ENCODE measurements at regions not wholly inside any gene's neighbourhood (a gene's known extent, or its start where the extent isn't known, plus 50 kb on each side); places are given as distances from the start of the nearest gene placed in this dataset.

DNA sequence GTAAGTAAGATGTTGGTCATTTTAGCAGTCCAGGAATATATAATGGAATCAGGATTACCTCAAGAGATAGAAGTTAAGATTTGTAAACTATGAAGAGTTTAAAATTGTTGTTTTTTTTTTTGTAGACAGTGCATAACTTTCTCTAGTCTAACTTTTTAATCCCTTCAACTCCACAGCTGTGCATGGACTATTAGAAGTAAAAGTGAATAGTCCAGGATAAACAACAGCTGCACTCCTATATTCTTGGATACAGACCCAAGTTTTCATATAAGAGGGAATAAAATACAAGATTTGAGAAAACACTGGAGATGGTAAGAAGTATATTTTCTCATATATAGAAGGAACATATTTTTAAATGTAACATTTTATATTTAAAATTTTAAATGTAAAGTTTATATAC, 1509.9 kb downstream of the SLITRK5 start:
- Histone ChIP-seq H3K4me2 (ENCODE audit: low read length) (no peak overlapping the region), H3K27ac (ENCODE audit: low read depth, low read length) (no peak overlapping the region), H4K20me1 (ENCODE audit: control insufficient read depth, insufficient read depth, low read depth, low read length) (no peaks in the 10 kb centered on the region), H3F3A (ENCODE audit: control insufficient read depth, insufficient read depth) (no peaks in the 10 kb centered on the region), H3K79me2 (ENCODE audit: control insufficient read depth, low read length) (no peaks in the 10 kb centered on the region), H3K36me3 (ENCODE audit: control insufficient read depth, low read length) (no peaks in the 10 kb centered on the region), H3K27me3 (ENCODE audit: control insufficient read depth, low read length) (no peaks in the 10 kb centered on the region), H3K4me3 (ENCODE audit: low read length) (no peak overlapping the region), H3K4me1 (ENCODE audit: control insufficient read depth, low read length) (no peaks in the 10 kb centered on the region), H3K9me2 (replicated peaks; ENCODE audit: control insufficient read depth, low read length) (no peaks in the 10 kb centered on the region), H3K9me3 (ENCODE audit: control insufficient read depth, insufficient read depth, low read length) (peaks cover 7% of the 10 kb centered on the region; the same call in 1 of the 2 replicates)
- TF ChIP-seq EZH2phosphoT487 (IDR thresholded peaks at IDR 0.05; ENCODE audit: borderline replicate concordance, low read length) (no peak), CTCF (IDR thresholded peaks at IDR 0.05; ENCODE audit: low read depth, low read length, poor library complexity, severe bottlenecking) (no peak)

GRCh38 chr13:89199138-89199537, 1528.0 kb downstream of the SLITRK5 start:
- Histone ChIP-seq H3F3A (ENCODE audit: control insufficient read depth, insufficient read depth) (no peaks in the 10 kb centered on the region), H3K27me3 (ENCODE audit: control insufficient read depth, low read length) (no peaks in the 10 kb centered on the region), H3K9me2 (replicated peaks; ENCODE audit: control insufficient read depth, low read length) (no peaks in the 10 kb centered on the region), H3K27ac (ENCODE audit: low read depth, low read length) (no peak overlapping the region), H3K36me3 (ENCODE audit: control insufficient read depth, low read length) (no peaks in the 10 kb centered on the region), H4K20me1 (ENCODE audit: control insufficient read depth, insufficient read depth, low read depth, low read length) (no peaks in the 10 kb centered on the region), H3K4me2 (ENCODE audit: low read length) (no peak overlapping the region), H3K4me3 (ENCODE audit: low read length) (no peak overlapping the region), H3K9me3 (ENCODE audit: control insufficient read depth, insufficient read depth, low read length) (no peaks in the 10 kb centered on the region), H3K4me1 (ENCODE audit: control insufficient read depth, low read length) (no peaks in the 10 kb centered on the region), H3K79me2 (ENCODE audit: control insufficient read depth, low read length) (no peaks in the 10 kb centered on the region)
- TF ChIP-seq EZH2phosphoT487 (IDR thresholded peaks at IDR 0.05; ENCODE audit: borderline replicate concordance, low read length) (no peak), CTCF (IDR thresholded peaks at IDR 0.05; ENCODE audit: low read depth, low read length, poor library complexity, severe bottlenecking) (no peak)

DNA sequence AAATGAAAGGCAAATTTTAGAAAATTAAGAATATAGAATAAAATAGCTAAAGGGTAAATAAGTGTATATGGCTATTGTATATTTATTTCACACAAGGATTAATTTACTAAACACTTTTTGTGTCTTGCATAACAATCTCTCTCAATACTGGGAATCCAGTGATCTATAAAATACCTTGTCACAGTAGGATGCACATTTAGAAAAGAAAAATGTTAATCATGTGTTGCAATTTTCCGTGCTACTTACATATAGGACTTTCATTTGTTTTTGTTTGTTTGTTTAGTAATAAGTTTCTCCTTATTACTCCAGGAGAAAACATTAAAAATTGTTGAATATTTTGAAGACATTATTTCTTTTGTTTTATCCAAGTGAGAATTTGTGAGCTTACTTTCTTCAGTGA, 1533.3 kb downstream of the SLITRK5 start:
- Histone ChIP-seq H3K4me2 (ENCODE audit: low read length) (no peak overlapping the region), H3K4me3 (ENCODE audit: low read length) (no peak overlapping the region)

More for the DNA sequence above, 1533.3 kb downstream of the SLITRK5 start:
- H3F3A ChIP-seq (ENCODE audit: control insufficient read depth, insufficient read depth) = no peaks in the 10 kb centered on the region
- no peaks in the 10 kb centered on the region for H3K79me2 ChIP-seq (ENCODE audit: control insufficient read depth, low read length)
- H3K4me1 ChIP-seq (ENCODE audit: control insufficient read depth, low read length) = no peaks in the 10 kb centered on the region
- TF ChIP-seq CTCF (IDR thresholded peaks at IDR 0.05; ENCODE audit: low read depth, low read length, poor library complexity, severe bottlenecking) (no peak), EZH2phosphoT487 (IDR thresholded peaks at IDR 0.05; ENCODE audit: borderline replicate concordance, low read length) (no peak)
- no peaks in the 10 kb centered on the region for H3K9me3 ChIP-seq (ENCODE audit: control insufficient read depth, insufficient read depth, low read length)
- no peaks in the 10 kb centered on the region for H3K27me3 ChIP-seq (ENCODE audit: control insufficient read depth, low read length)
- H4K20me1 ChIP-seq (ENCODE audit: control insufficient read depth, insufficient read depth, low read depth, low read length) = no peaks in the 10 kb centered on the region
- no peaks in the 10 kb centered on the region for H3K9me2 ChIP-seq (replicated peaks; ENCODE audit: control insufficient read depth, low read length)
- no peak overlapping the region for H3K27ac ChIP-seq (ENCODE audit: low read depth, low read length)
- no peaks in the 10 kb centered on the region for H3K36me3 ChIP-seq (ENCODE audit: control insufficient read depth, low read length)
